ENCODE measurements at regions not wholly inside any gene's neighbourhood (a gene's known extent, or its start where the extent isn't known, plus 50 kb on each side); places are given as distances from the start of the nearest gene placed in this dataset.
"Not testable (repeated sequence)": the region's sequence is repeated elsewhere in the genome, so short reads cannot be mapped to it uniquely, and the experiment has no call there.

GRCh38 chr5:6273749-6274148, 104.6 kb downstream of the MED10 start:
- no peak for DNase-seq (ENCODE audit: low spot score)

DNA sequence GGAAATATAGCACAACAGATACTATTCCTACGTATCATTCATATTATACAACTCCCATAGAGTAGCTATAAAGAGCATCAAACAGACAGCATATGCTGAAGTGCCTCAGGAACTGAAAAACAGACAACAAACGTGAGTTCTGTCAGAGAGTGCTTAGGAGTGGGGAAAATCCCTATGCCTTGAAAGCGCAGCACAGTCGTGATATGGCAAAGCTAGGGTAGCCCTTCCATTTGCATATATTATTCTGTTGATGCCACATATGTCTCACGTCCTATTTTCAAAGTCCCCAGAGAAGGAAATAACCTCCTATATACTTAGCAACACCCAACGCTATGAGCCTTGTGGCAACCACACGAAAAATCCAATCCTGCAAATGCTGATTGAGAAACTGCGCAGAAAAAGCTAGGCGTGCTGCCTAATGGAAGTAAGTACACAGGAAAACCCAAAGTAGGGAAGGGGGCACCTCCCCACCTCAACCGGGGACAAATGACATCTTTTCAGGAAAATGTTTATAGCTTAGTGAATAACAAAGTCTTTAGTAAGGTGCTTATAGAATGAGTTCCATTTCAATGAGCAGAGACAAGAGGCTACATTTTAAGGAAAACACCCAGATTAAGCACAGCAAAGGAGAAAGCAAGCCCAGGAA, 105.1 kb downstream of the MED10 start:
- DNase-seq (ENCODE audit: low spot score), result no peak

DNA sequence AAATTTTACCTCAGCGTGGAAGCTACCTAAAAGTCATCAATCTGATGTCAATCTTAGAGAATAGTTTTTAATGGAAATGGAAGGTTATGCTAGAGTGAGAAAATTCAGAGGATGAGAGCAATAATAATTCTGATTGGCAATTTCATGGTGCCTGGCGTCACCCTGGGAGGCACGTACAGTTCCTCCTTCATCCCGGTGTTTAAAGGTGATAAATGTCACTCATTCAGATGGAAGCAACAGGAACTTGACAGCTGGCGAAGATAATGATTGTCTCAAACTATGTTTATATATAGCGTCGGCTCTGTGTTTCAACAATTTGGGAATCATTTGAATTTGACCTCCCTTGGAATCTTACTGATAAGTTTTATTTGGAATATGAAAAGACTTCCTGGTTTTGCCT, 108.4 kb downstream of the MED10 start:
- DNase-seq (ENCODE audit: low spot score), result no peak

DNA sequence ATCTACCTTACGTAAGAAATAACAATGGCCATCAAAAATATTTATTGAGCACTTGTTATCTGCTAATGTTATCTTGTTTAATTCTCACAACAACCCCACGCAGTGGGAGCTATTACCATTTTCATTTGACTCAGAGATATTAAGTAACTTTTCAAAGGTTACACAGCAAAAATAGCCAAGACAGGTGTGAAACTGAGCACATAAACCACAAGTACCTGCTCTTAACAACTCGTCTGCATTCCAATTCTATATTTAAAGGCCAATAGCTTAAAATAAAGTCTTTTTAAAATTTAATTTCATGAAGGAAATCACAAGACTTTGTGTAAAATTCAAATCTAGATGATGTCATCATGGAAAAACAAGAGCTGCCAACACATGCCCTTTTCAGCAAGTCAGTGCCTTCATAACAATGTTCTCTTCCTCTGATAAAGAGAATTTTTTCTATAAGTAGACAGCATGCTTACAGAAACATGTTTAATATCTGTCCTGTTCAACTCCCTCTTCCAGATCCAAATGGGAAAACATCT, 111.6 kb downstream of the MED10 start:
- no peak for DNase-seq (ENCODE audit: low spot score)

- no peak for DNase-seq (ENCODE audit: low spot score)
Measured at GRCh38 chr5:6264394-6264793, 114.0 kb downstream of the MED10 start.

DNA sequence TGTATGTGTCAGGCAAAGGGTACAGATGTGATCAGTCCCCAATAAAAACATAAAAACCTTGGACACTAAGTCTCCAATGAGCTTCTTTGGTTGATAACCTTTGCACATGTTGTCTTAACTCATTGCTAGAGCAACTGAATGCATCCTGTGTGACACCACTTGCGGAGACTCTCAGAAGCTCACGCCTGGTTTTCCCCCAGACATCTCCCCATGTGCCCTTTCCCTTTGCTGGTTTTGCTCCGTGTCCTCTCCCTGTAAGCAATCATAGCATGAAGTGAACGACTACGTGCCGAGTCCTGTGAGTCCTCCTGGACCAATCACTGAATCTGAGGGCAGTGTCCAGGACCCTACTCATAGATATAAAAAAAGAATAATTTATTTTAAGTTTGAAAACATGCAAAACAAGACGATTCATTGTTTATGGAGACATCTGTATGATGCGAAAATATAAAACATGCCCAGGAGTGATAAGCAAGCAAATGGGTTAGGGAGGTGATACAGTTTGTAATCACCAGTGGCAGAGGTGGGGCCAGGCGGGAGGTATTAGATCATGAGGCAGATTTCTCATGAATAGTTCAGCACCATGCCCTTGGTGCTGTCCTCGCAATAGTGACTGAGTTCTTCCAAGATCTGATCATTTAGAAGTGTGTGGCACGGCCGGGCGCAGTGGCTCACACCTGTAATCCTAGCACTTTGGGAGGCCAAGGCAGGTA, 115.5 kb downstream of the MED10 start:
- no peak for DNase-seq (ENCODE audit: low spot score)

GRCh38 chr5:6261668-6262067, 116.7 kb downstream of the MED10 start:
- DNase-seq (ENCODE audit: low spot score), result no peak

- DNase-seq (ENCODE audit: low spot score), result no peak
Measured at GRCh38 chr5:6261256-6261655, 117.1 kb downstream of the MED10 start.

DNA sequence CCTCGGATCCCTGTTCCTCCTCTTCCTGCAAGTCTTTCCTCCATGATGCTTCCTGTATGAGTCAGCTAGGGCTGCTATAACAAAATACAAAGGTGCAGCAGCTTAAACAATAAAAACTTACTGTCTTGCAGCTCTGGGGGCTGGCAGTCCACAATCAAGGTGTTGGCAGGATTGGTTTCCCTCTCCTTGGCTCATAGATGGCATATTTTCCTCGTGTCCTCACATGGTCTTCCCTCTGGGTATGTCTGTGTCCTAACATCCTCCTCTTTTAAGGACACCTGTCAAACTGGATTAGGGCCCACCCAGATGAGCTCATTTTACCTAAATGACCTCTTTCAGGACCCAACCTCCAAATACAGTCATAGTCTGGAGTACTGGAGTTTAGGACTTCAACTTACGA, 117.5 kb downstream of the MED10 start:
- DNase-seq (ENCODE audit: low spot score), result no peak

- DNase-seq (ENCODE audit: low spot score), result no peak
Measured at GRCh38 chr5:6256901-6257300, 121.4 kb downstream of the MED10 start.

- DNase-seq (ENCODE audit: low spot score), result no peak
Measured at GRCh38 chr5:6255956-6256355, 122.4 kb downstream of the MED10 start.

- DNase-seq (ENCODE audit: low spot score), result no peak
Measured at GRCh38 chr5:6253846-6254245, 124.5 kb downstream of the MED10 start.

GRCh38 chr5:6253281-6253680, 125.1 kb downstream of the MED10 start:
- no peak for DNase-seq (ENCODE audit: low spot score)

- no peak for DNase-seq (ENCODE audit: low spot score)
Measured at GRCh38 chr5:6252581-6252980, 125.8 kb downstream of the MED10 start.

GRCh38 chr5:6251565-6252102, 126.7 kb downstream of the MED10 start:
- DNase-seq (ENCODE audit: low spot score), result no peak

DNA sequence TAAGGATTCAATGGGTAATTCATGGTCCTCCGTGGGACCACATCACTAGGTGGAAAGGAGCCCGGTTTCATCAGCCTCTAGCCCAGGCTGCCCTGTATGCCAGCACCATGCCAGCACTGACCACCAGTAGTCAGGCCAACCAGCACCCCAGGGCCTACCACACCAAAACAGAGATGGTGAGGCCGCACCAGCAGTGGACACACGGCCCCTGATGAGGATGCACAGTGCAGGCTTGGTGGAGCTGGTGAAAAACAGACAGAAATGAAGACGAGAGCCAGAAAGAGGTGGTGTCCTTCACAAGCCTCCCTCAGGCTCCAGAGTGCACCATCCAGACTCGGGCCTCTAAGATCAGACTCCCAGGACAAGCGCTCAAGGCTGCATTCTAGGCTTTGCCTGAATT, 128.2 kb downstream of the MED10 start:
- DNase-seq (ENCODE audit: low spot score), result no peak

GRCh38 chr5:6248132-6248531, 130.2 kb downstream of the MED10 start:
- no peak for DNase-seq (ENCODE audit: low spot score)

- DNase-seq (ENCODE audit: low spot score), result no peak
Measured at GRCh38 chr5:6246820-6247437, 131.4 kb downstream of the MED10 start.

DNA sequence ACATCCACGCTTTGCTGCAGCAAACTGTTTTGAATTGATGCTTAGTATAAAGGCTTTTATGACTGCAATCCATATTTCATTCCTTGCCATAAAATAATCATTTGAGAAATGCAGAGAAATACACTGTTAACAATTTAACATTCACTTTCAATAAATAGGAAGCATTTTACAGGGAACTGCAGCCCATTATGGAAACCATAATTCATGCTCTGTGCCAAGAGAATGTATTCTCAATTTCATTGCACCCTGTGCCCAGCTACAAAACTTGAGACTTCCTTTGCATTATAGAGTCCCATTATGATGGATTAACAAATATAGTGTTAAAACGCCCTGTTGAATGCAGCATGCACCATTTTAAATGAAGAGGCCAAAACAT, 134.0 kb downstream of the MED10 start:
- no peak for DNase-seq (ENCODE audit: low spot score)

- DNase-seq (ENCODE audit: low spot score), result no peak
Measured at GRCh38 chr5:6243706-6244338, 134.5 kb downstream of the MED10 start.

- not testable (repeated sequence) for DNase-seq (ENCODE audit: low spot score)
Measured at GRCh38 chr5:6241056-6241455, 137.3 kb downstream of the MED10 start.

- DNase-seq (ENCODE audit: low spot score), result no peak
Measured at GRCh38 chr5:6236858-6237481, 141.4 kb downstream of the MED10 start.

All from cerebellar cortex (tissue), 1 donor.